ENCODE measurements at regions not wholly inside any gene's neighbourhood (a gene's known extent, or its start where the extent isn't known, plus 50 kb on each side); places are given as distances from the start of the nearest gene placed in this dataset.

DNA sequence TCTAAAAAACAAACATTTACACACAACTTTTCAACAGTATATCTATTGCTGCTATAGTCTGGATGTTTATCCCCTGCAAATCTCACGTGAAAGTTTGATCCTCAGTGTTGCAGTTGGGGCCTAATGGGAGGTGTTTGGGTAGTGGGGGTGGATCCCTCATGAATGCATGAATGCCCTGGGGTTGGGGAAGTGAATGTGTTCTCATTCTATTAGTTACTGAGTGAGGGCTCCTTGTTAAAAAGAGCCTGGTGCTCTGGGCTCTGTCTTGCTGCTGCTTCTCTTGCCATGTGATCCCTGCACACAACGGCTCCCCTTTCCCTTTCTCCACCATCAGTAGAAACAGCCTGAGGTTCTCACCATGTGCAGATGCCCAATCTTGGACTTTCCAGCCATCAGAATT, 242.7 kb upstream of the HTR2A start:
- no peak for TF ChIP-seq POLR2A (IDR thresholded peaks at IDR 0.05)
- TF ChIP-seq, protein P1, sequence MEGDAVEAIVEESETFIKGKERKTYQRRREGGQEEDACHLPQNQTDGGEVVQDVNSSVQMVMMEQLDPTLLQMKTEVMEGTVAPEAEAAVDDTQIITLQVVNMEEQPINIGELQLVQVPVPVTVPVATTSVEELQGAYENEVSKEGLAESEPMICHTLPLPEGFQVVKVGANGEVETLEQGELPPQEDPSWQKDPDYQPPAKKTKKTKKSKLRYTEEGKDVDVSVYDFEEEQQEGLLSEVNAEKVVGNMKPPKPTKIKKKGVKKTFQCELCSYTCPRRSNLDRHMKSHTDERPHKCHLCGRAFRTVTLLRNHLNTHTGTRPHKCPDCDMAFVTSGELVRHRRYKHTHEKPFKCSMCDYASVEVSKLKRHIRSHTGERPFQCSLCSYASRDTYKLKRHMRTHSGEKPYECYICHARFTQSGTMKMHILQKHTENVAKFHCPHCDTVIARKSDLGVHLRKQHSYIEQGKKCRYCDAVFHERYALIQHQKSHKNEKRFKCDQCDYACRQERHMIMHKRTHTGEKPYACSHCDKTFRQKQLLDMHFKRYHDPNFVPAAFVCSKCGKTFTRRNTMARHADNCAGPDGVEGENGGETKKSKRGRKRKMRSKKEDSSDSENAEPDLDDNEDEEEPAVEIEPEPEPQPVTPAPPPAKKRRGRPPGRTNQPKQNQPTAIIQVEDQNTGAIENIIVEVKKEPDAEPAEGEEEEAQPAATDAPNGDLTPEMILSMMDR (IDR thresholded peaks at IDR 0.05), result no peak
- no peak for TF ChIP-seq POLR2AphosphoS5 (IDR thresholded peaks at IDR 0.05)
- no peak for TF ChIP-seq EP300 (IDR thresholded peaks at IDR 0.05)

Measured in sigmoid colon (tissue), 4 donors.